ELF-1 (cell line): ENCODE measurements at regions not wholly inside any gene's neighbourhood (a gene's known extent, or its start where the extent isn't known, plus 50 kb on each side); places are given as distances from the start of the nearest gene placed in this dataset.

ENCODE experiments used
- DNase-seq: peaks from one replicate; pipeline ENCODE4 v3.0.0-alpha.2; 2016; ENCODE audit warnings: low read depth, low spot score

GRCh38 chr1:93815366-93816110 lies 63.5 kb downstream of the DNTTIP2 start:
- no peak for DNase-seq

GRCh38 chr1:93814795-93815340 lies 64.1 kb downstream of the DNTTIP2 start:
- DNase-seq: no peak

- peak; percentile 87 for DNase-seq
These were observed 64.8 kb downstream of the DNTTIP2 start for GRCh38 chr1:93814059-93814794.

- no peak for DNase-seq
These were observed 65.9 kb downstream of the DNTTIP2 start for GRCh38 chr1:93813076-93813475.

GRCh38 chr1:93811326-93812065 lies 67.5 kb downstream of the DNTTIP2 start:
- no peak for DNase-seq

GRCh38 chr1:93810316-93810715 lies 68.7 kb downstream of the DNTTIP2 start:
- DNase-seq: no peak

GRCh38 chr1:93808871-93809270 lies 70.1 kb downstream of the DNTTIP2 start:
- no peak for DNase-seq

GRCh38 chr1:93807311-93807930 lies 71.6 kb downstream of the DNTTIP2 start:
- DNase-seq: no peak

- no peak for DNase-seq
These were observed 73.9 kb downstream of the DNTTIP2 start for GRCh38 chr1:93805027-93805610.

GRCh38 chr1:93804412-93804811 lies 74.6 kb downstream of the DNTTIP2 start:
- DNase-seq: no peak

GRCh38 chr1:93801471-93801870 lies 77.5 kb downstream of the DNTTIP2 start:
- DNase-seq: no peak

- DNase-seq: no peak
These were observed 78.2 kb downstream of the DNTTIP2 start for GRCh38 chr1:93800856-93801255.

- no peak for DNase-seq
These were observed 80.7 kb downstream of the DNTTIP2 start for GRCh38 chr1:93798291-93798690.

GRCh38 chr1:93784538-93784937 lies 94.5 kb downstream of the DNTTIP2 start:
- DNase-seq: no peak

- no peak for DNase-seq
These were observed 95.1 kb downstream of the DNTTIP2 start for GRCh38 chr1:93783876-93784275.

- peak; percentile 93 for DNase-seq
These were observed 98.0 kb upstream of the BCAR3 start for GRCh38 chr1:93779540-93780165.

- DNase-seq: no peak
These were observed 96.8 kb upstream of the BCAR3 start for GRCh38 chr1:93778457-93778856.

GRCh38 chr1:93777255-93777654 lies 95.6 kb upstream of the BCAR3 start:
- no peak for DNase-seq

GRCh38 chr1:93776728-93777127 lies 95.1 kb upstream of the BCAR3 start:
- DNase-seq: no peak

- peak; percentile 26 for DNase-seq
These were observed 93.6 kb upstream of the BCAR3 start for GRCh38 chr1:93775224-93775623.

- no peak for DNase-seq
These were observed 93.1 kb upstream of the BCAR3 start for GRCh38 chr1:93774707-93775106.
